ENCODE measurements at regions not wholly inside any gene's neighbourhood (a gene's known extent, or its start where the extent isn't known, plus 50 kb on each side); places are given as distances from the start of the nearest gene placed in this dataset.
A peak's percentile ranks its signal among the peaks of the same experiment; 100 is the strongest.
"Not testable (repeated sequence)": the region's sequence is repeated elsewhere in the genome, so short reads cannot be mapped to it uniquely, and the experiment has no call there.

DNA sequence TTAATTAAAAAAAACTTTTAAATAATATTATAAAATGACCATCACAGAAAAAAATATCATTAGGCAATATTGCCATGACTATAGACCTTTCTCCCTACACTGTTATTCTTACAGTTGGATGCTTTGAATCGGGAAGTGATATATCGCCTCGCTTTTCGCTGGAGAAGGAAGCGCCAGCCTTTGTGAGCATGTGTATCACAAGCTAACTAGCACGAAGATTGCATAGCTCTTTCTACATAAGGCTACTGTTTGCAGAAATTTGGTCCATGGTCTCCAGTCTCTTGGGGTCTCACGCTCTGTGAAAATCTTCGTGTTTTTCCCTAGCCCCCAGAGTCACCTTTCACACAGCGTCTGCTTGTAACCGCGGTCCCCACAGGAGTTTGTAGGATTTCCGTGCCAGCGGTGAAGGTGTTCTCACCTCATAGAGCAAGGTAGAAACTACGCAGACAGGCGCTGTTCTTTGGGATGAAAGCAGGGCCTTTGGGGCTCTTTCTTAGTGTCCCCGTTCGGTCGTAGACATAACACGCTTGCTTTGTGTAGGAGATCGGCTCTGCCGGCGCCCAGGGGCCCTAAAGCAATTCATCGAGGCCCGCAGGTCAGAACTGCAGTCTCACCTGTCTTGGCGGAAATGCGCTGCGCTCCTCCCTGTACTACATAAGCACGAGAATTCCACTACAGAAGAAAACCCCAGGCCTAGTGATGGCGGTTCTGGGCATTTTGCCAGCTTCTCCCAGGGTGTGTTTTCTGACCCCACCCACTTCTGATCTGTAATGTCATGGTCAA lies 214.5 kb upstream of the NOTCH2NLA start:
- not testable (repeated sequence) for DNase-seq (ENCODE audit: low read depth in 3 of 3, low spot score in 2 of 3)

GRCh38 chr1:146438543-146438942 lies 209.7 kb upstream of the NOTCH2NLA start:
- not testable (repeated sequence) for DNase-seq (ENCODE audit: low read depth in 3 of 3, low spot score in 2 of 3)

- DNase-seq (ENCODE audit: low read depth in 3 of 3, low spot score in 2 of 3): not testable (repeated sequence)
Observed at GRCh38 chr1:146416642-146417041, 187.8 kb upstream of the NOTCH2NLA start.

DNA sequence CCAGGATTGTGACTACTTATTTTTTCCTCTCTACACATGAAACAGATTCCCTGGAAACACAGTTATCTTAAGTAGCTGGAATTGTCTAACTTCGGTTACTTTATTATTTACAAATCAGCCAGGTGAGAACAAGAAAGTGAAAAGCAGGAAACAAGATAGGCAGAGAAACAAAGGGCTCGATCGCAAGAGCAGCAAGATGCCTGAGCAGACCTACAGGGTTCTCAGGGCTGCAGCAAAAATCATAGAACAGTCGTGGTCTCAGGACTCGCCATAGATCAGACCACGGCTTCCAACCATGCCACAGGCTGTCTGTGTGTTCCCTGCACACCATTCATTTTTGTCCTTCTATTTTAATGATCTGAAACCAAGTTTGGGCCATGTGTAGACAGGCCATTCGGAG lies 186.2 kb upstream of the NOTCH2NLA start:
- DNase-seq (ENCODE audit: low read depth in 3 of 3, low spot score in 2 of 3): not testable (repeated sequence)

DNA sequence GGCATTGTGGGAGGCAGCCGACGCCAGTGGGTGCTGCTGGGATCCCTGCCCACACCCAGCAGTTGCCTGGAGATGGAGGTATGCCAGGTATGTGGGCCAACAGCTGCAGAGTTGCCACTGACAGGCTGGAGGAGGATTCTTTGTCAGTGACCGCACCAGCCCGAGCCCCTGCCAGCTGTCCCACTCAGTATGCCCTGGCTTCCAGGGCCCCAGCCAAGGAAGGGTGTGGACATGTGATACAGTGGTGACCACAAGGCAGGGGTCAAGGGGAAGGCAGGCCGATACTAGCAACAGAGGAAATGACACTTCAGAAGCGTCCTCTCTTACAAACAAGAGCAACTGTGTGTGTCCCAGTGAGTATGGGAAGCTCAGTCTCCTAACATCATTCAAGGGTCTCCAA lies 185.1 kb upstream of the NOTCH2NLA start:
- peak in 1 of 3 donors; percentile 7 for DNase-seq (ENCODE audit: low read depth in 3 of 3, low spot score in 2 of 3)

GRCh38 chr1:146411923-146412322 lies 183.1 kb upstream of the NOTCH2NLA start:
- DNase-seq (ENCODE audit: low read depth in 3 of 3, low spot score in 2 of 3): not testable (repeated sequence)

GRCh38 chr1:146409817-146410441 lies 181.1 kb upstream of the NOTCH2NLA start:
- DNase-seq (ENCODE audit: low read depth in 3 of 3, low spot score in 2 of 3): peak in 1 of 3 donors; percentile 43

DNA sequence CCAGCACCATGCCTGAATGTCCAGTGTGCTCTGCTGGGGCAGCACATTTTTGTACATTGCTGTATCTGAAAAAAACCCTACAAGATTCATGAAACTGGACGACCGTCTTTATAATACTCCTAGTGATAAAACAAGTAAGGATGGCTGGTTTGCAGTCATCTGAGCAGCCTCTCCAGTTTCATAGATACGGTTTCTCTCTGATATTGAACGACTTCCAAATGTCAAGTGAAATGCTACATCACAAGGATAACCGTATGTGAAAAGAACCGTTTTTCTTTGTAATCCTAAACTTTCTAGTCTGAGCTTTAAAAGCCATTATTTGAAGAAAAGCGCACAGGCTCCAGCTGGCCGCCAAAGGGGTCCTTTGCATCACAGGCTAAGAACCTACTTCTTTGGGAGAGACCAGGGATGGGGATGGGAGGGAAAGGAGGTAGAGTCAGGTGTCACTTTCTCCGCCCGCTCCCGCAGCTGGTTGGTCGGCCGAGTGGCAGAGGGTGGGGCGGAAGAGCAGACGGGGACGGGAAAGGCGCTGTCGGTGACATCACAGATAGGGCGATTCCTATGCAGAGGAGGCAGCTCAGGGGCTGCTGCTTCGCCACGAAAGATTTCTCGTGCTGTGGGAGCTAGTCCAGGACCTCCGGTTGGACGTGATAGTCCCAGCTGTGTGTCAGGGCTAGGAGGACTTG lies 180.4 kb upstream of the NOTCH2NLA start:
- DNase-seq (ENCODE audit: low read depth in 3 of 3, low spot score in 2 of 3): peak in 1 of 3 donors; percentile 46

DNA sequence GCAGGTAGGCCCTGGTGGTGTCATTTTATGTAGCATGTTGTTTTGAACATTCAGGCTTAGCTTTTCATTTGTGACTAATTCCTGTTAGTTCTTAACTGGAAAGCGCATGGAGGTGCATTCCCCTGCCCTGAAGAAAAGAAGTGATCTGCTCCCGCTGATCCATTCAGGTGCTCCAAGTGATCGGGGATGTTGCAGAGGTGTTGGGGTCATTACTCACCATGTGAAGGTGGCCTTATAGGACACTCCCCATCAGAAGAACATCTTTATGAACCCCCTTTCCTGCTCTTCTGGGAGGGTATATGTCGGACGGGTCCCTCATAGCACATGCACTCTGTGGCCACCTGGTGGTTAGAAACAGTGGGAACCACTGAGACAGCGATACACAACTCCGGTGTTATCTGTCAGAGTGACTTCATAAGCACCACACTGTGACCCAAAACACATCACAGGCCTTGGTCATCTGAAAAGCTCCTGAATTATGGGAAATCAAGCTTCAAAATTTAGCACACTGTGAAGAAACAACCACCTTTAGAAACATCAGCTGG lies 172.5 kb upstream of the NOTCH2NLA start:
- not testable (repeated sequence) for DNase-seq (ENCODE audit: low read depth in 3 of 3, low spot score in 2 of 3)

- not testable (repeated sequence) for DNase-seq (ENCODE audit: low read depth in 3 of 3, low spot score in 2 of 3)
Observed at GRCh38 chr1:146400173-146401121, 171.6 kb upstream of the NOTCH2NLA start.

- DNase-seq (ENCODE audit: low read depth in 3 of 3, low spot score in 2 of 3): not testable (repeated sequence)
Observed at GRCh38 chr1:146399225-146399624, 170.4 kb upstream of the NOTCH2NLA start.

DNA sequence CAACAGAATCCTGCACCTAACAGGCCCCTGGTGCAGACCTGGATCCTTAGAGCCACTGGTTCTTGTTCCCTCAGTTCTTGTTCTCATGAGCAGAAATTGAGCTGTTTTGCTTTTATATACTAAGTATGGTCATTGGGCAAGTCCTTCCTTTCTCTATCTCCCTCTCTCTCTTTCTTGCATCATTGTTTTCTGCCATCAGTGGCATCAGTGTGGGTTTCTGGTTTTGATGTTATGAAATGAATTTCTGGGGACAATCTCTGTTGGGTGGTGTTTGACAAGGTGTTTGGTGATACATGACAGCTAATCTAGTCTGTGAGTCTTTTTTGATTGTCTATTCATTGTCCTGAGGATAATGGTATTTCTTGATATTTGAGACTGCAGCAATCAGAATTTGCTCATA lies 168.0 kb upstream of the NOTCH2NLA start:
- DNase-seq (ENCODE audit: low read depth in 3 of 3, low spot score in 2 of 3): not testable (repeated sequence)

DNA sequence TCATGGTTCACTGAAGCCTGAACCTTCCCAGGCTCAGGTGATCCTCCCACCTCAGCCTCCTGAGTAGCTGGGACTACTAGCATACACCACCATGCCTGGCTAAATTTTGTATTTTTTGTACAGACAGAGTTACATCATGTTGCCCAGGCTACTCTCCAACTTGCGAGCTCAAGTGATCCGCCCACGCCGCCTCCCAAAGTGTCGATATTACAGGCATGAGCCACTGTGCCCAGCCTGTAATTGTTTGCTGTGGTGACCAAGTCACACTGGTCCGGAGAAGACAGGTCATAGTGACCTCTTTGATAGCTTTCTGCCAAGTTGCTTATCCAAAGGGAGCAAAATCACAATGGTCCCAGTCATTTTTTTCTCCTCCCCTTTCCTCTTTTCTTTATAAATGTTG lies 167.4 kb upstream of the NOTCH2NLA start:
- not testable (repeated sequence) for DNase-seq (ENCODE audit: low read depth in 3 of 3, low spot score in 2 of 3)

DNA sequence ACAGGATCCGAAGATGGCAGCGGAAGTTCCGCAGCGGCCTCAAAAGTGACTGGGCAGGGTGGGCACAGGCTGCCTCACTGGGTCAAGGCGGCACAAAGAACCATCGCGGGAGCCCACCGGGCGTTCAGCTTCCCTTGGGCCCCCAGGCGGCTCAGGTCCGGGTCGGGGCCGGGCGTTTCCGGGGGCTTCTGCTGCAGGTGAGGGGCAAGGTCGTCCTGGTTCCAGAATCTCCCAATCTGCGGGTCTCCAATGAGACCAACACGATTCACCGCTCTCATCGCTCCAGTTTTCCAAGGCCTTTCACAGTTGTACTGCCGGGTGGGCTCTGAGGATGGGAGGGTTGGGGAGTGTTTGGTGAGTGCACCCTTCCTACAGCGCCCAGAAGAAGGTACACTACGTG lies 165.0 kb upstream of the NOTCH2NLA start:
- not testable (repeated sequence) for DNase-seq (ENCODE audit: low read depth in 3 of 3, low spot score in 2 of 3)

DNA sequence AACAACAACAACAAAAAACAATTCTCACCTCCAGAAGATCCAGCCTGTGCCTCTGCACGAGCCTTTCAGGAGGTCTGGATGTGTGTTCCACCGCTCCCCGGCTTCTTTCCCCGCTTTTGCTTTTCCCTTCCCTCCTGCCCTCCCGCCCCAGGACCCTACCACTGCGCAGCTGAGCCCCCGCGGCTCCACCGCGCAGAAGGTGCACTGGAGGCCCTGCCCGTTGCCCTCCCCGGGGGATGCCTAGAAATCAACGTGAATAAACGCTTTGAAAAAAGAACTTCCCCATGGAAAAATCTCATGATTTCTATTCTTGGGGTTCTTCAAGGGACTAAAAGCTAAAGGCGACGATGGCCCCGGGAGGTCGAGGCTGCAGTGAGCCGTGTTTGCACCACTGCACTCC lies 164.3 kb upstream of the NOTCH2NLA start:
- not testable (repeated sequence) for DNase-seq (ENCODE audit: low read depth in 3 of 3, low spot score in 2 of 3)

DNA sequence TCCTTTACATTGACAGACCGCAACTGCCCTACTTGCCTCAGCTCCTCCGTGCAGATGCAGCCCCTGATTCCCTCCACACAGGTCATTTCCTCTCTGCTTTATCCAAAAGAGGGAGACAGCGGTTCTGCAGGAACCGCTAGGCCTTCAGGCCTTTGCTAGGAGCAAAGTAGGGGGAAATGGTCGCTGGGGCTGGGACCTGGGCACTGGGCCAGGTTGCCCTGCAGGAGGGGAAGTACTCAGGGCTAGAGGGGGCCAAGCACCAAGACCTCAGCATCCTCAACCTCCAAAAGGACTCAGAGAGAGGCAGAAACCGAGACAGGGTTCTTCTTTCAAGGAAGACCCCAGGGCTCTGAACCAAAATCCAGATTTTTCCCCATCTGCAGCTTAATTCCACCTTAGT lies 160.4 kb upstream of the NOTCH2NLA start:
- not testable (repeated sequence) for DNase-seq (ENCODE audit: low read depth in 3 of 3, low spot score in 2 of 3)

- DNase-seq (ENCODE audit: low read depth in 3 of 3, low spot score in 2 of 3): peak in 1 of 3 donors; percentile 27
Observed at GRCh38 chr1:146387750-146388469, 159.1 kb upstream of the NOTCH2NLA start.

DNA sequence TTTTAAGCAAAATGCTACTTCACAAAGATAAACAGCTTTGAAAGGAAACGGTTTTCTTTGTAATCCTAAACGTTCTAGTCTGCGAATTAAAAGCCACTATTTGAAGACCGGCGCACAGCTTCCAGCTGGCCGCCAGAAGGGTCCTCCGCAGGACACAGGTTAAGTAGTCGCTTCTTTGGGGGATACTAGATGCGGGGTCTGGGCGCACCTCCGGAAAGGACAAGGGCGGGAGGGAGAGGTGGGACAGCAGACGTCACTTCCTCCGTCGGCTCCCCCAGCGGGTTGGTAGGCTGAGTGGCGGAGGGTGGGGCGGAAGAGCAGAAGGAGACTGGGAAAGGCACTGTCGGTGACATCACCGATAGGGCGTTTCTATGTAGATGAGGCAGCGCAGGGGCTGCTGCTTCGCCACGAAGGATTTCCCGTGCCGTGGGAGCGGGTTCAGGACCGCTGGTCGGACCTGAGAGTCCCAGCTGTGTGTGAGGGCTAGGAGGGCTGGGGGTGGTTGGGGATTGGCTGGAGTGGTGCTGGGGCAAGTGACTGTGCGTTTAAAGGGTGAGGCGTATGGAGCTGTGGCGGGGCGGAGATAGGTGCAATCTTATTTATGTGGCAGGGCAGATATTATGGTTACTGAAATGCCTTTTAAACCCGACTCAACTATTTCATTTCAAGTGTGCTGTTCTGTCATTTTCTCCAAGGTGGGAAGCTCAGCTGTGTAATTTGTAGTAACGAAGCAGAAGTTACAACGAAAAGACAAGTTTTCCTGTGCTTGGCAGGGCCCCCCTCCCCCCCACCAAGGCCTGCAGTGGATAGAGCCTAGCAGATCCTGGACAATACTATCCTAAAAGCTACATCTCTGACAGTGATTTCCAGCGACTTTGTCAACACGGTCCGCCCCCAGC lies 158.3 kb upstream of the NOTCH2NLA start:
- DNase-seq (ENCODE audit: low read depth in 3 of 3, low spot score in 2 of 3): peak; percentile 80 to 87 (median 83)

All from right renal cortex interstitium (tissue), 3 donors.